ENCODE measurements at regions not wholly inside any gene's neighbourhood (a gene's known extent, or its start where the extent isn't known, plus 50 kb on each side); places are given as distances from the start of the nearest gene placed in this dataset.

DNA sequence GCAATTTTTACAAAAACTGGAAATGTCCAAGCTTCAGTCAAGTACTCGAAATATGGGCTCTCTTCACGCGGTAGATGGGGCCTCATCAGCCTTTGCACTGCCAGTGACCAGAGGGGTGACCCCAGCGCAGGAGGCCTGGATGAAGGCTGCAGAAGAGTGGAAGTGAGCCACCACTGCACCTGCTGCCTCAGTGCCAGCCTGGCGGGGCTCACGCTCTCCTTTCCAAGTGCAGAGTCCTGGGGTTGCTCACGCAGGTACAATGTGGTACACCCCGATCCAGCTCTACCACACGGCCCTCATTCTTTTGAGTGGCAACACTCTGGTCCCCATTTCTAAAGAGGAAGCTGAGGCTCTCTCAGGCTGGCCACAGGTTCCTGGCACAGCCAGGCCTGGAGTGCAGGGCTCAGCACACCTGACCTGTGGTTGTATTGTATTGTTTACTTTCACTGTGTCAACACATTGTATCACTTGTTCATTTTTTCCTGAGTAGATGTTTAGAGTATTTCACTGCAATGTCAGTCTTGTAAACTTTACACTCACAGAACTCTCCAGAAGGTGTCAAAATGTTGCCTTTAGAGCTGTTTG lies 97.3 kb upstream of the SOX1 start:
- no peak for DNase-seq (ENCODE audit: low spot score)

GRCh38 chr13:111970494-111971141 lies 96.3 kb upstream of the SOX1 start:
- DNase-seq (ENCODE audit: low spot score): no peak

DNA sequence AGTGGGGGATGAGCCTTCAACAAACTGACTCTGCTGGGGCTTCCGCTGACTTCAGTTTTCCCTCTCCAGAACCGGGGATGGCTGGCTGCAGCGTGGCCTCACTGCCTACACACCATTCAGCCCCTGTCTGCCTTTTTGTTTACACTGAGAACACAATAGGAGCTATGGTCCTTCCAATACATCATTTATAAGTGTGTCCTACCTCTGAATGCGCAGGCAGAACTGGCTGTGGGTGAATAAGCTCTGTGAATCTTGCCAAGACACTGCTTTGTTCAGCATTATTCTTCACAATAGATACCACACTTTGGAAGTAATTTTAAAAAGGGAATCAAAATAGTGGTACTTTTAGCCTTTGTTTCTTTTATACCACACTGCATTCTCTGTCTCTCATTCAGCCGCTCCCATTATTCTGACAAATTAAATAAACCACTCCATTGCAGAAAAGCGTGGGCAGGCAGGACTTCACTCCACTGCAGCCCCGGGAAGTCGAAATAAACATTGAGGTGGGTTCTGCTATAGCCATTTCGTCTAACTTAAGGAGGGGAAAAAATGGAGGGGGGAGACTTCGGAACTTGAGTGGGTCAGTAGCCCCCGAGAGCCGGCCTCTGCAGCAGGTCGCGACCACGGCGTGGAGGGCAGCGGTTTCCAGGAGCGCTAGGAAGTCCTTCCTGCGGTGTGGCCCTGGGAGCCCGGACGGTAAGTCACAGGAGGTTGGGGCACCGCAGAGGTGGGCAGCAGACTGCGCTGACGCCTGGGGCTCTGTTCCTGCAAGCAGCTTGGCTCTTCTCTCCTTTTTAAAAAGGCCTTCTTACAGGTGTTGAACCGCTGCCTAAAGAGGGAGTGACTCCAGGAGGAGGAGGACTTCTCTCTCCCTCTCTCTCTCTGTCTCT lies 94.8 kb upstream of the SOX1 start:
- no peak for DNase-seq (ENCODE audit: low spot score)

GRCh38 chr13:111973186-111973585 lies 93.8 kb upstream of the SOX1 start:
- DNase-seq (ENCODE audit: low spot score): no peak

DNA sequence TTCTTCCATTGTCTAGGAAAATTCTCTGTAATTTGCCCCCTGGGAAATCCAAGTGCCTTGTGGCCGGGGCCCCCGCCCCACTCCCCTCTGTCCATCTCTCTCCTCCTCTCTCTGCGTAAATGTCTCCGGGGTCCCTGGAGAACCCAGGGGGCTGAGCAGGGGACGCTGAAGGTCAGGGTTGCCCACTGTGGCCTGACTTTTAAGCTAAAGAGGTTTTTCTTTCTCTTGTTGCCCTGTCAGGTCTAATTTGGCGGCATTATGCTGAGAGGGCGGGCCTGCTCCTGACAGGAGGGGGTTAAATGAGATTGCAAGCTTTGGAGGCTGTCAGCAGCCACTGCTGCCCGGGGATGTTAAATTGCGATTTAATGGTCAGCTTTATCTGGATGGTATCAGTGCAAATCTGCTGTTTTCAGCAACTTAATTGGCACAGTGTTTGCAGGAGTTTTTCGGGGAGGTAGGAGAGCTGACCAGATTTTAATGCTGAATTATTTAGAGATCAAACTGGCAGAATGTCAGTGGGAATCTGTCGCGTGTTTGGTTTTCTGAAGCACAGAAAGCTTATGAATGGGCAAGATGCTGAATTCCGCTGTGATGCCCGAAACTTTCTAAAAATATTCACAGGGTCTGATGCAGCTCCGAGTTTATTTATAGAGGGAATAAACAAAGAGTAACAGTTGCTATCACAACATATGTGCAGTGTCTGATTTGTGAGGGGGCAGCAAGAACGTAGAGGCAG lies 93.2 kb upstream of the SOX1 start:
- no peak for DNase-seq (ENCODE audit: low spot score)

- no peak for DNase-seq (ENCODE audit: low spot score)
Observed at GRCh38 chr13:111974341-111974640, 92.7 kb upstream of the SOX1 start.

GRCh38 chr13:111975539-111976473 lies 91.1 kb upstream of the SOX1 start:
- no peak for DNase-seq (ENCODE audit: low spot score)

GRCh38 chr13:111976474-111977178 lies 90.3 kb upstream of the SOX1 start:
- DNase-seq (ENCODE audit: low spot score): no peak

- DNase-seq (ENCODE audit: low spot score): no peak
Observed at GRCh38 chr13:111977179-111977506, 89.8 kb upstream of the SOX1 start.

DNA sequence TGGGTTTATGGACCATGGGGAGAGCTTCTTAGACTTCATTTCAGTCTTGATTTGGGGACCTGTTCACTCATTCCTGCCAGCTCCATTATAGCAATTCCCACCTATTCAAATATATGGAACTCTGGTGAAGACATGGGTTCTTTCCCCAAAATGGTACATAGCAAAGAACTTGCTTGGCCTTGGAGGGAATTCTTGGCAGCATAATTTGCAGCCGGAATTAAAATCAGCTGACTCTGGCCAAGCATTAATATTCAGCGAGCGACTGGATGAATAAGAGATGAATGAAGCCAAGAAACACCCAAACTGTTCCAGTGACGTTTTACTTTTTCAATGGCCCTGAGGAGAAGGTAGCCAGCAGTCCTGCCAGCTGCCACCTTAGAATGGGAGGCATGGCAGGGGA lies 88.4 kb upstream of the SOX1 start:
- no peak for DNase-seq (ENCODE audit: low spot score)

DNA sequence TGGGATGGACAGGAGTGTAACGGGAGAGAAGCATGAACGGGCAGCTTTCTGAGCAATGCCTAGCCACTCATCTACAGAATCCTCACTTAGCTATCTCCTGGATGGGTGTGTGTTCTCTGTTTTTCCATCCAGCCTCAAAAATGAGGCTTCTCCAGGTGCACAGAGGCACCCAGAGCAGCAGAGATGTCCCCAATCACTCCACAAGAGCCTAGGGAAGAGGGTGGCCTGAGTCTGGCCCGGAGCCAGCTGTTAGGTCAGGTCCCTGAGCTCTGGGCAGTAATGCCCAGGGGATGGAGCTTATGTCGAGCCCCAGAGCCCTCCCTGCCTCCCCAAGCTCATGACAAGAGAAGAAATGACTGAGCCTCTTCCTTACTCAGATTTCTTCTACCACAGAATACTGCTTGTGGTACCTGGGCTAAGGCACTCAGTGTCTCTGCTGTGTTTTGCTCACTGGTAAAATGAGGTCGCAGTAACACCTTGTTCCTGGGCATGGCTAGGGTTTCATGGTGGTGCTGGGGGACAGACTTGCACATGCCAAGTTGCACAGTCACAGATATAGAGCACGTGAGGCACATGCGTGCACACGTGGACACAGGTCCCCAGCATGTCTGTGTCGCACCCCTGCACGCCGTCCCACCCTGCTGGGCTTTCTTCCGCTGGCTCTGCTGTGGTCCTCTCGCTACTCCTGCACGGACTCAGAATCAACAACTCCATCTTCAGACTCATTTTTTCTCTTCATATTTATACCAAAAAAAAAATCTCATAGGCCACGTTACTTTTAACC lies 86.6 kb upstream of the SOX1 start:
- DNase-seq (ENCODE audit: low spot score): no peak

GRCh38 chr13:111981006-111981405 lies 85.9 kb upstream of the SOX1 start:
- DNase-seq (ENCODE audit: low spot score): no peak

GRCh38 chr13:111981446-111982165 lies 85.3 kb upstream of the SOX1 start:
- DNase-seq (ENCODE audit: low spot score): no peak

DNA sequence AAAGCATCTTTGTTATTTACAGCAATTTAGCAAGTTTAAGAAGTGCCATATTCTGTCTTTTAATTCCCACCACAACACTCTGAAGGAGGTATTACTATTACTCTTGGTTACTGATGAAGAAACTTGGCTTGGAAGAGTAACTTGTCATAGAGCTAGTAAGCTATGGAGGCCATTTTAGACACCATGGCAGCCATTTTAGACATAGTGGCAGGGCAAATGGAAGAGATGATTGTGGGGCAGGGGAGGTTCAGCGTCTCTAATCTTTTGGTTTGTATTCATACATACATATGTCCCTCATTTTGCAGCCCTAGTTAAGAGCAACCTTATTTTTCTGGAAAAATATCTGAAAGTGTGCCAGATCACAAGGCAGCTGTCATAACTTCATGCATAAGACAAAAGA lies 82.6 kb upstream of the SOX1 start:
- no peak for DNase-seq (ENCODE audit: low spot score)

DNA sequence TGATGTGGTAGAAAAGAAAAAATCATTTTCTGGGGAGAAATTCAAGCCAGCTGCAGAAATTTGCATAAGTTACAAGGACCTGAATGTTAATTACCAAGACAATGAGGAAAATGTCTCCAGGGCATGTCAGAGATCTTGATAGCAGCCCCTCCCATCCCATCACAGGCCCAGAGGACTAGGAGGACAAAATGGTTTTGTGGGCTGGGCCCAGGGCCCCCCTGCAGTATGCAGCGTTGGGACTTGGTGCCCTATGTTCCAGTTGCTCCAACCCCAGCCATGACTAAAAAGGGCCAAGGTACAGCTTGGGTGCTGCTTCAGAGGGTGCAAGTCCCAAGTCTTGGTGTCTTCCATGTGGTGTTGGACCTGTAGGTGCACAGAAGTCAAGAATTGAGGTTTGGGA lies 76.6 kb upstream of the SOX1 start:
- no peak for DNase-seq (ENCODE audit: low spot score)

DNA sequence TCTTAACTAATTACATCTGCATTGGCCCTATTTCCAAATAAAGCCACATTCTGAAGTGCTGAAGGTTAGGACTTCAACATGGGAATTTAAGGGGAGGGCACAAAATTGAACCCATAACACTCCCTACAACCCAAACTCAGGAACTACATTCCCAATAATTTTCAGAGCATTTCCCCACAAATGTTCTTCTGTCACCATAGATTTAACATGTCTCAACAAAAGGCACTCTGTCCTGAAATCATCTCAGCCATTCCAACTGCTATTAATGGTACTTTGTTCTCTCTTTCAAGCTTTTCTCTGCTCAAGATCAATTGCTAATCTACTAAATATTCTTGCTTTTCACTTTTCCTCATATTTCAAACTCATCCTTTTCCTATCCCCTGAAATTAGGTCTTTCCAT lies 74.0 kb upstream of the SOX1 start:
- no peak for DNase-seq (ENCODE audit: low spot score)

- no peak for DNase-seq (ENCODE audit: low spot score)
Observed at GRCh38 chr13:111993691-111994090, 73.3 kb upstream of the SOX1 start.

DNA sequence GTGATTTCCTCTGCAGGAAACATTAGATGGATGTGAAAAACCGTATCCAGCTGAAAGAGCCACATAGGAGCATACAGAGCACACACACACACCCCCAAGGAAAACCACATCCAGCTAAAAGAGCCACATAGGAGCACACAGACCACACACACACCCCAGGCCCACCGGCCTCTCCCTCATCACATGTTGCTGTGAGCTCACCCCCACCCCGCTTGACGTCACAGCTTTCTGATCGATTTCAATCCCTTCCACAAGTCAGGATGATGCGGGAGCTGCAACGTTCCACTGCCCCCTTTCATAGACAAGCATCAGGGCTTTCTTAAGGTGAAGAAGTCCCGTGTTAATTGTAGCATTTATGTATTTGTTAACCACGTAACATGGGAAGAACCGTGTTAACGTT lies 72.4 kb upstream of the SOX1 start:
- no peak for DNase-seq (ENCODE audit: low spot score)

GRCh38 chr13:111999352-111999751 lies 67.6 kb upstream of the SOX1 start:
- DNase-seq (ENCODE audit: low spot score): no peak

DNA sequence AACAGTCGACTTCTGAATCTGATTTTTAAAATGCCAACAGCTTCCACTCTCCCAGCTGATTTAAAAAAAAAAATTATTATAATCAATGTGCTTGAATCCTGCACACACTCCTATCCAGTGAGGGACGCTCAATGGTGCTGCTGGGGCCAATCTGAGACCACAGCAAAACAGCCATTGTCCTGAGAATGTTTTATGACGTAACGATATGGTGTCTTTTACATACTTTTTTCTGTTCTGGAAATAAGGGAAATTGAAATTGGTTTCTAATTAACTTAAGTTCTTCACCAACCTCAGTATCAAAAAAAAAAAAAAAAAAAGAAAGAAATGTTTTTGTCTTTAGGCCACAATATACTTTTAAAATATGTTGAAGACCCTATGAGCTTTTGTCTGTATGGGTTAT lies 66.1 kb upstream of the SOX1 start:
- no peak for DNase-seq (ENCODE audit: low spot score)
